CD4-positive, alpha-beta T cell treated with Interleukin-15 for 4 hours (primary cell): ENCODE measurements at regions not wholly inside any gene's neighbourhood (a gene's known extent, or its start where the extent isn't known, plus 50 kb on each side); places are given as distances from the start of the nearest gene placed in this dataset.
A peak's percentile ranks its signal among the peaks of the same experiment; 100 is the strongest.
"Not testable (repeated sequence)": the region's sequence is repeated elsewhere in the genome, so short reads cannot be mapped to it uniquely, and the experiment has no call there.

Source experiments
- DNase-seq: peaks from one replicate; pipeline ENCODE4 v3.0.0-alpha.2; 2020; ENCODE audit warnings: low spot score

GRCh38 chr10:62661143-62661542 lies 143.4 kb upstream of the ADO start:
- no peak for DNase-seq

DNA sequence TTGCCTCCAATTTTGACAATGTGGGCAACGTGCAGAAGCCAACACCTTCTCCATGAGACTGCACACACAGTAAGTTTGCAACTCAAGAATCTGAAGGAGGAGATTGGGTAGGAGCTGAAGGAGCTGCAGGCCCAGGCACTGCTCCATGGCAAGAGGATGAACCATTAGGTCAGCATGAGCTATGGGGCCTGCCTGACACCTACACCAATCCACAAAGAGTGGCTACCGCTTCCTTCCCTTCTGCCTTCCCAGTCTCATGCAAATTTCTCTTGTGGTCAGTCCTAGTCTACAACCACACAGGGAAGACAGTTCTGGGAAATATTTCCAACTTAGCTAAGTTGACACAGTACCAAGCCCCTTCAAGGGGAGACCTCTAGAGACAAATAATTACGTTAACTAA lies 142.0 kb upstream of the ADO start:
- no peak for DNase-seq

DNA sequence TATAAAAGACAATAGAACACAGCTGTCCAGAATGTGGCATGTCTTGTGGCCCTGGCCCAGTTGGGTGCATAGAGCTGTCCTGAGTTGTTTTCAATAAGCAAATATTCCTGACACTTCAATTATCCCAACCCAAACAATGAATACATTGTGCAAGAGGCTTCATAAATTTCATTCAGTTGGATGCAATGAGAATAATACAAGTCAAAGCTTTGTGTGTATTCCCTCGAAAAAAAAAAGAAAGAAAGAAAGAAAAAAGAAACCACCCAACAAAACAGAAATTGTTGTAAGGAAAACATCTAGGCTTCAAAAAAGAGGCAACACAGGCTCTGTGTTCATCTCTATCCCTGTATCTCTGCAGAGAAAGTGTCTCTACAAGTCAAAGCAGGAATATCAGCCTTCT lies 138.7 kb upstream of the ADO start:
- DNase-seq = no peak

- DNase-seq = no peak
Observed at GRCh38 chr10:62666275-62666674, 138.2 kb upstream of the ADO start.

DNA sequence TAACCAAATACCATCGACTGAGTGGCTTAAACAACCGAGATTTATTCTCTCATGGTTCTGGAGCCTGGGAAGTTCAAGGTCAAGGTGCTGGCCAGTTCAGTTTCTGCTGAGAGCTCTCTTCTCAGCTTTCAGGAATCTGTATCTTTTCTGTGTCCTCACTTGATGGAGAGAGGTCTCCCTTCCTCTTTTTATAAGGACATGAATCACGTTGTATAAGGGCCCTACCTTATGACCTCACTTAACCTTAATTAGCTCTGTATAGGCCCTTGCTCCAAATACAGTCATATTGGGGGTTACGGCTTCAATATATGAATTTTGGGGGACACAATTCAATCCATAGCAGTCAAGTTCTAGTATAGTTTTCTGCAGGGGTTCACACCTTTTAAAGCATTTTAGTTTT lies 135.2 kb upstream of the ADO start:
- DNase-seq = no peak

DNA sequence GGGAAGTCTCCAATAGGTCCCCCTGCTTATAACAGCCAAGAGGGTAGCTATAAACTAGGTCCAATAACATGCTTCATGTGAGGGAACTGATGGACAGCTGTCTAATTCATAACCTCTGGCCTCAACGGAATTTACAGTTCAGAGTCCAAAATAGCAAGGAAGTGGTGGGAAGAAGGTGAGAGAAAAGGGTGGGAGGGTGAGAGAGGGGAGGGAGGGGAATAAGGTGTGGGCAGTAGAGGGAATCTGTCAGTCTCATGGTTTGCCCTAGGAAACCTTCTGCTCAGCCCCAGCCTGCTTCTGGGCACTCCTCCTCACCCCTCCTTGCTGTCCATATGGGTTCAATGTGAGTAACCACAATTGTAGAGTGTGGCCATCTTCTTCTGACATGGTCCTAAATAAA lies 133.4 kb upstream of the ADO start:
- no peak for DNase-seq

- DNase-seq = peak; percentile 69
Observed at GRCh38 chr10:62681211-62681940, 123.1 kb upstream of the ADO start.

- DNase-seq = no peak
Observed at GRCh38 chr10:62684911-62685310, 119.6 kb upstream of the ADO start.

GRCh38 chr10:62687230-62687748 lies 117.2 kb upstream of the ADO start:
- DNase-seq = peak; percentile 24

- no peak for DNase-seq
Observed at GRCh38 chr10:62688971-62689700, 115.4 kb upstream of the ADO start.

GRCh38 chr10:62689712-62690111 lies 114.8 kb upstream of the ADO start:
- no peak for DNase-seq

GRCh38 chr10:62690703-62691102 lies 113.8 kb upstream of the ADO start:
- peak; percentile 27 for DNase-seq

GRCh38 chr10:62691336-62691735 lies 113.2 kb upstream of the ADO start:
- DNase-seq = no peak

DNA sequence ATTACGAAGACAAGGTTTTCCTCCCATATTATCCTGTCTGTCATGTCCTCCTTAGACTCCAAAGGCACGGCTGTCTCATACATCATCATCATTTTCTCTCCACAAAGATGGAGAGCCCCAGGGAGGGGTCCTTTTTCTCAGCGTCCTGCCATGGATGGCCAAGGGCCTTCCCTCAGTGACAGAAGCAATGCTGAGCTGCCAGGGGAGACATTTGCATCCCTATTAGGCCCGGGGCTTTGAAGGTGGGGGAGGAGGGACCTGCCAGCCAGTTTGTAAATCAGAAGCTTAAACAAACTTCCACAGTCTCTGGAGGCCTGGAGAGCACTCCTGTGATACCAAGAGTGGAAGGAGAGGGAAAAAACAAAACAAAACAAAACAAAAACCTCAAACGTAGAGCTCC lies 112.4 kb upstream of the ADO start:
- DNase-seq = no peak

- no peak for DNase-seq
Observed at GRCh38 chr10:62693306-62693705, 111.2 kb upstream of the ADO start.

DNA sequence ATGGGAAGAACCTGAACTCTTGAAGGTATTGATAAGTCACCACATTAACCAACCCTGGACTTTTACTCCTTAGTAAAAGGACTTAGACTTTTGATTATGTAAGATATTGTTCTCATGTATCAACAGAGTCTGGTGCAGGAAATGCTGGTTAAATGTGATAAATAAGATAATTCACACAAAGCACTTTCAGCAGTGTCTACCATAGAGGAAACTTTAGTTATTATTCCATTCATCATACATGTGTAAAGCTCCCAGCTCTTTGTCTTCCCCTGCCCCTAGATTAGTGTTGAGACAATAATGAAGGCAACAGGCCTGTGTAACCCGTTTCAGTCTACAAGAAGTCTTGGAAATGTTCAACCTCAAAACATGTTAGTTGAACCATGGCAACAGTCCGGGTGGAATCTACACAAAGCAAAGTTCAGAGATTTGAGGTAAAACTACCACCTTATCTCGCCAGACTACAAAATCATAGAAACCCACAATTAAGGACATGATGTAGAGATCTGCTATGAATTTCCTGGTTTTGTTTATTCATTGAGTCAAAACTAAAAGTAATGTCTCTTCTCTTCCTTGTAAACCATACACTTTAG lies 109.9 kb upstream of the ADO start:
- DNase-seq = peak; percentile 39

DNA sequence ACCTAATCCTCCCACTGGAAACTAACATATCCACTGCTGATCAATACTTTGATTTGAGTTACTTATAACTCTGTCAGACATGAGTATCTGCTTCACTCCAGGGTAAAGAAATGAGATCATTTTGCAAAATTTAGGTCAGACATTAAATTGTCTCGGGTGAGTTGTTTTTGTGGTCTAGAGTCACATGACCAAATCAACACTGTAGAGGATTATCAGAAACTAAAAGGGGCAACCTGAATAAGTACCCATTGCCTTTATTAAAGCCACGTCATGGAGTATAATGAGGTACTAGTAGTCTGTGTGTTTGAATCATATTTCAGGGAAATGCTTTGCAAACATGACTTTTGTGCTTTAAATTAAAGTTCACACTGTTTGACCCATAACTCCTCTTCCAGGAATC lies 107.7 kb upstream of the ADO start:
- DNase-seq = peak; percentile 44

- DNase-seq = no peak
Observed at GRCh38 chr10:62699148-62699547, 105.4 kb upstream of the ADO start.

GRCh38 chr10:62704121-62704520 lies 100.4 kb upstream of the ADO start:
- DNase-seq = not testable (repeated sequence)

- DNase-seq = no peak
Observed at GRCh38 chr10:62705789-62706188, 98.7 kb upstream of the ADO start.

GRCh38 chr10:62707810-62708209 lies 96.7 kb upstream of the ADO start:
- no peak for DNase-seq

DNA sequence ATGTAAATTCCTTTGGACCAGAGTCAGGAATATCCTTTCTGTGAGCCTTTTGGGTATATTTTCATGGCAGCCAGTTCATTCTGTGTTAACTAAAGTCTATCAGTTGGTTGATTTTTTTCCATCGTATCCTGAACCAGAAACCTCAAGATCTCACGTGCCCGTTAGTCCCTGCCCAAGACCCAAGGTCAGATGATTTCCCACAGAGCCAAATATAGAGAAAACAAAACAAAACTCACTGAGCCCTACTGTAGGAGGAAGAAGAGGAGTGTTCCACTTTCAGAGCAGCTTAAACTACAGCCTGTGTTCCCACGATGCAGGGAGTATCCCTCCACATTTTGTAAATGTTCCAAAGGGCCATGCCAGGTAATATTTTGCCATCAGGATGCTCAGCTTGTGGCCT lies 96.0 kb upstream of the ADO start:
- no peak for DNase-seq

DNA sequence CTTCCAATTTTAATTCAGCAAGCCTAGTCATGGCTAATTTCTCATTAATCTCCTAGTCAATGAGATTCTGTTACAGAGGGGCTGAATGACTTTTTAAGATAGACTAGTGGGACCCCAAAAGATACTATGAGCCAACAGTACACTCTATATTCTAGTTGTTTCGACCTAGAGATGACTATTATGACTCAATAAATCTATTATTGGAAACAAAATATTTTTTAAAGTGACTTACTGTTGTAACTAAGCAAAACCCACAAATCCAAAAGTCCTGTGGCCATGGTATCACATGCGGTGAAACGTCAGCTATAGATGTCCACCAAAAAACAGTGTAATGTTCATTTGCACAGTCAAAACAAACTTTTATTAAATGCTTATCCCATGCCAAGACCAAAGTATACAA lies 95.3 kb upstream of the ADO start:
- DNase-seq = no peak
